H1 (cell line): ENCODE measurements at regions not wholly inside any gene's neighbourhood (a gene's known extent, or its start where the extent isn't known, plus 50 kb on each side); places are given as distances from the start of the nearest gene placed in this dataset.
A peak's percentile ranks its signal among the peaks of the same experiment; 100 is the strongest.

Experiments used
- CTCF ChIA-PET: fragments of 300-600 bp; sonication (Branson Sonifier 250); formaldehyde crosslinking; loops from one replicate; lab custom pipeline; 2021; ENCODE audit not compliant: partially characterized antibody; lab: Charles Lee
- POLR2A ChIA-PET: fragments of 300-600 bp; sonication (Branson Sonifier 250); formaldehyde crosslinking; loops from one replicate; lab custom pipeline; 2021; ENCODE audit warnings: inconsistent platforms; ENCODE audit not compliant: partially characterized antibody; lab: Charles Lee
- DNase-seq, 2 experiments: peaks; one replicate each; pipeline versions ENCODE4 v3.0.0 to v3.0.0-alpha.2; 2010 to 2022; ENCODE audit warnings: low spot score in 2 of 2, low read depth in 1 of 2, mixed read lengths in 1 of 2
- FAIRE-seq: peaks from 2 replicates; lab custom pipeline; 2011; peaks lifted over from hg19 to GRCh38; lab: Jason Lieb, UNC
- H2AFZ ChIP-seq: 2 replicates; pipeline ENCODE4 v1.8.1; 2012; ENCODE audit warnings: low read length, inconsistent platforms
- H2AK5ac ChIP-seq: 2 replicates; pipeline ENCODE4 v1.6.1; 2013; ENCODE audit warnings: low read depth, low read length
- H2BK120ac ChIP-seq: replicated peaks from 2 replicates; pipeline ENCODE3; 2013; ENCODE audit warnings: low read depth, low read length, inconsistent platforms
- H2BK12ac ChIP-seq: 2 replicates; pipeline ENCODE4 v1.6.1; 2013; ENCODE audit warnings: low read depth, low read length
- H2BK15ac ChIP-seq: 2 replicates; pipeline ENCODE4 v1.6.1; 2013; ENCODE audit warnings: low read length
- H2BK20ac ChIP-seq: 2 replicates; pipeline ENCODE4 v1.6.1; 2013; ENCODE audit warnings: low read length
- H2BK5ac ChIP-seq: 2 replicates; pipeline ENCODE4 v1.6.1; 2013; ENCODE audit warnings: low read depth, low read length
- H3K14ac ChIP-seq: 2 replicates; pipeline ENCODE4 v1.6.1; 2013; ENCODE audit warnings: inconsistent platforms; ENCODE audit not compliant: insufficient read length
- H3K18ac ChIP-seq: 2 replicates; pipeline ENCODE4 v1.6.1; 2013; ENCODE audit warnings: low read length; ENCODE audit errors: extremely low read depth
- H3K23ac ChIP-seq: 2 replicates; pipeline ENCODE4 v1.6.1; 2013; ENCODE audit warnings: inconsistent platforms; ENCODE audit not compliant: insufficient read length
- H3K23me2 ChIP-seq: 2 replicates; pipeline ENCODE4 v1.6.1; 2013; ENCODE audit warnings: low read depth, low read length
- H3K27ac ChIP-seq: 2 replicates; pipeline ENCODE4 v1.6.1; 2011; ENCODE audit warnings: low read depth, low read length, inconsistent platforms
- H3K27me3 ChIP-seq, 4 experiments: replicated peaks in 1 of 4; 1 replicate in 1 of 4; 2 replicates in 3 of 4; pipeline versions ENCODE4 v1.6.1 to v1.8.1; 2011 to 2013; ENCODE audit warnings: low read length in 3 of 4, mild to moderate bottlenecking in 3 of 4, inconsistent platforms in 2 of 4, mixed read lengths in 2 of 4, moderate library complexity in 1 of 4; ENCODE audit not compliant: control insufficient read depth in 3 of 4, insufficient read depth in 3 of 4; ENCODE audit errors: extremely low read depth in 1 of 4
- H3K36me3 ChIP-seq, 4 experiments: 2 replicates each; pipeline versions ENCODE4 v1.6.1 to v1.8.1; 2011 to 2013; ENCODE audit warnings: mild to moderate bottlenecking in 4 of 4, low read length in 3 of 4, moderate library complexity in 2 of 4, control low read depth in 1 of 4, inconsistent platforms in 1 of 4; ENCODE audit not compliant: insufficient read depth in 4 of 4, control insufficient read depth in 2 of 4
- H3K4ac ChIP-seq: replicated peaks from 2 replicates; pipeline ENCODE3; 2013; ENCODE audit warnings: low read length, low read depth, mixed read lengths, inconsistent platforms; ENCODE audit not compliant: insufficient read length
- H3K4me1 ChIP-seq, 4 experiments: replicated peaks in 1 of 4; 1 replicate in 1 of 4; 2 replicates in 3 of 4; pipeline versions ENCODE4 v1.6.1 to v1.8.1; 2011 to 2013; ENCODE audit warnings: low read length in 3 of 4, inconsistent platforms in 2 of 4, mixed read lengths in 1 of 4; ENCODE audit not compliant: insufficient read depth in 4 of 4, control insufficient read depth in 3 of 4
- H3K4me2 ChIP-seq, 2 experiments: 2 replicates each; pipeline versions ENCODE4 v1.6.1 to v1.8.1; 2011 to 2013; ENCODE audit warnings: low read depth in 2 of 2, low read length in 2 of 2, control low read depth in 1 of 2, inconsistent platforms in 1 of 2, mild to moderate bottlenecking in 1 of 2; ENCODE audit not compliant: insufficient read depth in 1 of 2
- H3K4me3 ChIP-seq, 4 experiments: fragments of 200-600, 300-600 bp in 1 of 4; sonication (generic), shearing (Covaris generic), sonication (Bioruptor Twin) in 1 of 4; 2 replicates each; pipeline versions ENCODE4 v1.5.1 to v1.8.1; 2011 to 2016; ENCODE audit warnings: low read length in 4 of 4, low read depth in 3 of 4, control low read depth in 2 of 4, inconsistent platforms in 2 of 4, mild to moderate bottlenecking in 2 of 4, mixed read lengths in 1 of 4, moderate library complexity in 1 of 4; ENCODE audit not compliant: insufficient read depth in 2 of 4; ENCODE audit errors: extremely low read depth in 1 of 4
- H3K56ac ChIP-seq: replicated peaks from 2 replicates; pipeline ENCODE3; 2013; ENCODE audit warnings: low read depth, mild to moderate bottlenecking, mixed read lengths, low read length, inconsistent platforms; ENCODE audit not compliant: insufficient read length
- H3K79me1 ChIP-seq: 2 replicates; pipeline ENCODE4 v1.6.1; 2013; ENCODE audit warnings: low read depth, low read length, control low read depth
- H3K79me2 ChIP-seq, 2 experiments: 2 replicates each; pipeline versions ENCODE4 v1.6.1 to v1.8.1; 2012 to 2013; ENCODE audit warnings: low read length in 2 of 2, mild to moderate bottlenecking in 2 of 2, inconsistent platforms in 1 of 2; ENCODE audit not compliant: insufficient read depth in 2 of 2, control insufficient read depth in 1 of 2
- H3K9ac ChIP-seq, 4 experiments: replicated peaks in 1 of 4; 1 replicate in 1 of 4; 2 replicates in 3 of 4; pipeline versions ENCODE4 v1.6.1 to v1.8.1; 2011 to 2013; ENCODE audit warnings: low read depth in 3 of 4, low read length in 3 of 4, control low read depth in 2 of 4, mild to moderate bottlenecking in 2 of 4, moderate library complexity in 2 of 4, inconsistent platforms in 1 of 4; ENCODE audit errors: extremely low read depth in 1 of 4
- H3K9me3 ChIP-seq, 2 experiments: 2 replicates each; pipeline versions ENCODE4 v1.6.1 to v1.8.1; 2012 to 2013; ENCODE audit warnings: mild to moderate bottlenecking in 2 of 2, moderate library complexity in 2 of 2, control low read depth in 1 of 2, inconsistent platforms in 1 of 2, low read depth in 1 of 2, low read length in 1 of 2, mixed read lengths in 1 of 2; ENCODE audit not compliant: insufficient read depth in 2 of 2
- H4K20me1 ChIP-seq, 2 experiments: replicated peaks in 1 of 2; 2 replicates each; pipeline versions ENCODE3 to v1.8.1; 2011 to 2013; ENCODE audit warnings: inconsistent platforms in 2 of 2, low read length in 2 of 2, mild to moderate bottlenecking in 1 of 2; ENCODE audit not compliant: insufficient read depth in 2 of 2, control insufficient read depth in 1 of 2
- H4K5ac ChIP-seq: 2 replicates; pipeline ENCODE4 v1.6.1; 2013; ENCODE audit warnings: low read length, low read depth, mixed read lengths, inconsistent platforms; ENCODE audit not compliant: insufficient read length
- H4K8ac ChIP-seq: 2 replicates; pipeline ENCODE4 v1.8.0; 2013; ENCODE audit warnings: mild to moderate bottlenecking, moderate library complexity, low read length, inconsistent platforms; ENCODE audit not compliant: insufficient read depth; ENCODE audit errors: extremely low read depth
- H4K91ac ChIP-seq: replicated peaks from 2 replicates; pipeline ENCODE3; 2013; ENCODE audit warnings: low read length, mixed read lengths, inconsistent platforms; ENCODE audit not compliant: insufficient read length
- CBX8 ChIP-seq: fragments of 300-800, 300-1000 bp; sonication (generic); IDR thresholded peaks from 2 replicates; pipeline ENCODE4 v1.7.1; 2016; ENCODE audit warnings: low read depth, low read length, borderline replicate concordance
- CEBPB ChIP-seq: IDR thresholded peaks from 2 replicates; pipeline ENCODE4 v1.6.1; 2012; ENCODE audit warnings: low read depth, low read length
- E2F6 ChIP-seq: IDR thresholded peaks from 2 replicates; pipeline ENCODE4 v1.6.1; 2012; ENCODE audit warnings: inconsistent platforms
- EGR1 ChIP-seq: IDR thresholded peaks from 2 replicates; pipeline ENCODE4 v1.6.1; 2011; ENCODE audit warnings: low read depth, low read length, borderline replicate concordance
- GABPA ChIP-seq: IDR thresholded peaks from 2 replicates; pipeline ENCODE4 v1.6.1; 2011; ENCODE audit warnings: mild to moderate bottlenecking, low read length, moderate library complexity, borderline replicate concordance; ENCODE audit not compliant: insufficient read depth
- HDAC6 ChIP-seq: IDR thresholded peaks from one replicate; pipeline ENCODE4 v1.7.1; 2012; ENCODE audit warnings: low read depth, mild to moderate bottlenecking, inconsistent platforms, low read length, moderate library complexity
- KDM4A ChIP-seq: IDR thresholded peaks from one replicate; pipeline ENCODE4 v1.7.1; 2012; ENCODE audit warnings: low read depth, mild to moderate bottlenecking, moderate library complexity, low read length, inconsistent platforms; ENCODE audit not compliant: severe bottlenecking
- POLR2AphosphoS5 ChIP-seq: IDR thresholded peaks from 2 replicates; pipeline ENCODE4 v1.6.1; 2011; ENCODE audit warnings: low read depth, low read length
- SIRT6 ChIP-seq: IDR thresholded peaks from one replicate; pipeline ENCODE4 v1.7.1; 2012; ENCODE audit warnings: low read length, inconsistent platforms
- SP1 ChIP-seq: IDR thresholded peaks from 2 replicates; pipeline ENCODE4 v1.6.1; 2011; ENCODE audit warnings: low read depth, low read length
- SP2 ChIP-seq: IDR thresholded peaks from 2 replicates; pipeline ENCODE4 v1.6.1; 2012; ENCODE audit warnings: mild to moderate bottlenecking, low read length, inconsistent platforms
- SRF ChIP-seq: IDR thresholded peaks from 2 replicates; pipeline ENCODE4 v1.6.1; 2011; ENCODE audit warnings: mild to moderate bottlenecking, low read depth, low read length, moderate library complexity
- TAF1 ChIP-seq: IDR thresholded peaks from 2 replicates; pipeline ENCODE4 v1.6.1; 2011; ENCODE audit warnings: mild to moderate bottlenecking, low read depth, low read length
- ZNF274 ChIP-seq: IDR thresholded peaks from 2 replicates; pipeline ENCODE4 v1.7.0; 2012; ENCODE audit warnings: low read length, borderline replicate concordance; ENCODE audit errors: extremely low read depth
- WGBS, 2 experiments: shearing (Covaris generic) in 1 of 2; methylation state at CpG; one replicate each; pipeline versions ENCODE4 v1.1.6 to v1.1.7; 2013 to 2015; ENCODE audit warnings: low lambda C conversion rate in 2 of 2, mixed read lengths in 2 of 2, inconsistent platforms in 1 of 2, low coverage in 1 of 2, missing lambda C conversion rate in 1 of 2; ENCODE audit not compliant: insufficient replicate concordance in 2 of 2, insufficient coverage in 1 of 2, insufficient read length in 1 of 2; ENCODE audit errors: extremely low coverage in 1 of 2, missing lambda C conversion rate in 1 of 2; 5-methylcytosine and 5-hydroxymethylcytosine counted together

GRCh38 chr21:16162953-16163352 lies 433.2 kb downstream of the USP25 start (continued):
- no peak for TF ChIP-seq HDAC6
- TF ChIP-seq, all 59 proteins: peak for 0

- WGBS, 2 experiments = 93% methylated on average over 4 of the region's 4 CpGs; no CpG with 5 or more reads in 1 of the 2 experiments
- Histone ChIP-seq H3K18ac (no peak overlapping the region), H2AFZ (peak overlapping the region; percentile 9; the same call in 1 of the 2 replicates), H3K23ac (no peak overlapping the region), H3K4me3 (no peak overlapping the region), H2AK5ac (no peak overlapping the region), H2BK15ac (no peak overlapping the region), H4K91ac (no peak overlapping the region), H2BK120ac (no peak overlapping the region), H2BK20ac (no peak overlapping the region), H2BK5ac (no peak overlapping the region), H3K4me1 (no peaks in the 10 kb centered on the region), H4K8ac (no peak overlapping the region), H3K56ac (no peak overlapping the region), H3K27me3 (no peaks in the 10 kb centered on the region), H3K9me3 (no peaks in the 10 kb centered on the region), H3K23me2 (no peaks in the 10 kb centered on the region), H3K36me3 (no peaks in the 10 kb centered on the region), H3K14ac (no peak overlapping the region), H3K27ac (no peak overlapping the region), H4K5ac (no peak overlapping the region), H3K79me2 (no peaks in the 10 kb centered on the region), H3K9ac (no peak overlapping the region), H4K20me1 (no peaks in the 10 kb centered on the region), H3K4ac (no peak overlapping the region), H3K79me1 (no peaks in the 10 kb centered on the region), H2BK12ac (no peak overlapping the region), H3K4me2 (no peak overlapping the region)
- FAIRE-seq = no peak
- ChIA-PET POLR2A (no interaction called here), CTCF (no interaction called here)
- no peak for DNase-seq
- TF ChIP-seq SRF = no peak
- no peak for TF ChIP-seq SIRT6
- no peak for TF ChIP-seq GABPA
- no peak for TF ChIP-seq EGR1
- no peak for TF ChIP-seq SP1
- TF ChIP-seq SP2 = no peak
- TF ChIP-seq KDM4A = no peak
- no peak for TF ChIP-seq TAF1
- no peak for TF ChIP-seq POLR2AphosphoS5
- no peak for TF ChIP-seq ZNF274
- TF ChIP-seq CBX8 = no peak
- no peak for TF ChIP-seq E2F6
- no peak for TF ChIP-seq CEBPB
Measured at GRCh38 chr21:16169102-16169511, 439.3 kb downstream of the USP25 start.
